Neural cell (in vitro differentiated cells): ENCODE measurements at regions not wholly inside any gene's neighbourhood (a gene's known extent, or its start where the extent isn't known, plus 50 kb on each side); places are given as distances from the start of the nearest gene placed in this dataset.

Experiments
- H2AFZ ChIP-seq: fragments of 200-600, 300-800 bp; sonication (generic), shearing (Covaris generic); 2 replicates; pipeline ENCODE4 v1.6.0; 2014; ENCODE audit warnings: low read depth, mild to moderate bottlenecking, antibody characterized with exemption, low read length, moderate library complexity
- H3F3A ChIP-seq: fragments of 200-600 bp; shearing (Covaris generic); 2 replicates; pipeline ENCODE4 v1.6.1; 2016; ENCODE audit warnings: mild to moderate bottlenecking, moderate library complexity, mixed read lengths, antibody characterized with exemption, low read length; ENCODE audit not compliant: insufficient read depth, poor library complexity, severe bottlenecking
- H3K27ac ChIP-seq: fragments of 200-600, 300-800 bp; sonication (generic), shearing (Covaris generic); 2 replicates; pipeline ENCODE4 v1.5.1; 2014; ENCODE audit warnings: mild to moderate bottlenecking, low read length, moderate library complexity
- H3K27me3 ChIP-seq: fragments of 300-800, 200-600 bp; sonication (generic), shearing (Covaris generic); 2 replicates; pipeline ENCODE4 v1.6.0; 2014; ENCODE audit warnings: mild to moderate bottlenecking, low read depth, low read length, moderate library complexity; ENCODE audit not compliant: insufficient read depth
- H3K36me3 ChIP-seq: fragments of 300-800, 200-600 bp; sonication (generic), shearing (Covaris generic); 2 replicates; pipeline ENCODE4 v1.5.1; 2014; ENCODE audit warnings: mild to moderate bottlenecking, antibody characterized with exemption, low read length, moderate library complexity; ENCODE audit not compliant: insufficient read depth
- H3K4me2 ChIP-seq: fragments of 300-800, 200-600 bp; sonication (generic), shearing (Covaris generic); 2 replicates; pipeline ENCODE4 v1.6.0; 2014; ENCODE audit warnings: mild to moderate bottlenecking, low read length
- H3K4me3 ChIP-seq: fragments of 300-800, 200-600 bp; sonication (generic), shearing (Covaris generic); 2 replicates; pipeline ENCODE4 v1.5.1; 2014; ENCODE audit warnings: mild to moderate bottlenecking, low read length, moderate library complexity
- H3K79me2 ChIP-seq: fragments of 200-600 bp; shearing (Covaris generic); replicated peaks from 2 replicates; pipeline ENCODE4 v1.6.0; 2014; ENCODE audit warnings: mild to moderate bottlenecking, low read length, moderate library complexity; ENCODE audit not compliant: insufficient read depth
- H3K9ac ChIP-seq: fragments of 300-800, 200-600 bp; sonication (generic), shearing (Covaris generic); 2 replicates; pipeline ENCODE4 v1.6.1; 2016; ENCODE audit warnings: mild to moderate bottlenecking, low read length, mixed read lengths
- H3K9me2 ChIP-seq: fragments of 200-600 bp; shearing (Covaris generic); 2 replicates; pipeline ENCODE4 v1.6.1; 2016; ENCODE audit warnings: mild to moderate bottlenecking, low read length, mixed read lengths; ENCODE audit not compliant: insufficient read depth
- H3K9me3 ChIP-seq: fragments of 200-600, 300-800 bp; sonication (generic), shearing (Covaris generic); 2 replicates; pipeline ENCODE4 v1.6.1; 2016; ENCODE audit warnings: mild to moderate bottlenecking, mixed run types, low read length, moderate library complexity, mixed read lengths
- H4K20me1 ChIP-seq: fragments of 200-600 bp; shearing (Covaris generic); 2 replicates; pipeline ENCODE4 v1.6.1; 2016; ENCODE audit warnings: mild to moderate bottlenecking, mixed run types; ENCODE audit not compliant: insufficient read depth
- CTCF ChIP-seq: fragments of 450-650 bp; IDR thresholded peaks from 2 replicates; pipeline ENCODE4 v1.5.1; 2014; ENCODE audit warnings: antibody characterized with exemption, mild to moderate bottlenecking, moderate library complexity; ENCODE audit not compliant: poor library complexity, severe bottlenecking
- EP300 ChIP-seq: fragments of 450-650 bp; conservative IDR thresholded peaks from 2 replicates; pipeline ENCODE4 v1.6.1; 2014; ENCODE audit warnings: antibody characterized with exemption, mild to moderate bottlenecking, moderate library complexity; ENCODE audit not compliant: poor library complexity, severe bottlenecking
- EZH2 ChIP-seq: fragments of 200-600, 300-800 bp; shearing (Covaris generic), sonication (generic); IDR thresholded peaks from 2 replicates; pipeline ENCODE4 v1.6.1; 2014; ENCODE audit warnings: antibody characterized with exemption, low read length, borderline replicate concordance, mild to moderate bottlenecking; ENCODE audit not compliant: insufficient read depth, poor library complexity, severe bottlenecking
- MXI1 ChIP-seq: fragments of 450-650 bp; conservative IDR thresholded peaks from 2 replicates; pipeline ENCODE4 v1.6.1; 2014; ENCODE audit warnings: antibody characterized with exemption, mild to moderate bottlenecking; ENCODE audit not compliant: poor library complexity, severe bottlenecking
- POLR2AphosphoS5 ChIP-seq: IDR thresholded peaks from 2 replicates; pipeline ENCODE4 v1.6.1; 2012
- RAD21 ChIP-seq: fragments of 450-650 bp; conservative IDR thresholded peaks from 2 replicates; pipeline ENCODE4 v1.6.1; 2014; ENCODE audit warnings: antibody characterized with exemption, mild to moderate bottlenecking, moderate library complexity
- REST ChIP-seq: IDR thresholded peaks from 2 replicates; pipeline ENCODE4 v1.6.1; 2012; ENCODE audit warnings: borderline replicate concordance
- SMC3 ChIP-seq: fragments of 450-650 bp; conservative IDR thresholded peaks from 2 replicates; pipeline ENCODE4 v1.6.1; 2014; ENCODE audit warnings: antibody characterized with exemption, mild to moderate bottlenecking, moderate library complexity; ENCODE audit not compliant: poor library complexity
- TAF1 ChIP-seq: IDR thresholded peaks from 2 replicates; pipeline ENCODE4 v1.6.1; 2012; ENCODE audit warnings: low read depth

GRCh38 chr9:11933926-11934325 is 759.3 kb upstream of the TYRP1 start:
- Histone ChIP-seq H3K4me2 (no peak overlapping the region), H3K27me3 (no peaks in the 10 kb centered on the region), H3K9me3 (no peaks in the 10 kb centered on the region), H3F3A (no peaks in the 10 kb centered on the region), H3K27ac (no peak overlapping the region), H3K4me3 (no peak overlapping the region), H3K79me2 (no peaks in the 10 kb centered on the region), H2AFZ (no peak overlapping the region), H4K20me1 (no peaks in the 10 kb centered on the region), H3K36me3 (no peaks in the 10 kb centered on the region), H3K9ac (no peak overlapping the region), H3K9me2 (no peaks in the 10 kb centered on the region)
- TF ChIP-seq REST (no peak), POLR2AphosphoS5 (no peak), SMC3 (no peak), EP300 (no peak), TAF1 (no peak)

GRCh38 chr9:11946531-11946930 is 746.7 kb upstream of the TYRP1 start:
- Histone ChIP-seq H3F3A (no peaks in the 10 kb centered on the region), H3K9ac (no peak overlapping the region), H3K9me3 (no peaks in the 10 kb centered on the region), H3K4me3 (no peak overlapping the region), H3K27ac (no peak overlapping the region), H2AFZ (no peak overlapping the region), H3K4me2 (no peak overlapping the region), H4K20me1 (no peaks in the 10 kb centered on the region), H3K79me2 (no peaks in the 10 kb centered on the region), H3K9me2 (no peaks in the 10 kb centered on the region), H3K36me3 (no peaks in the 10 kb centered on the region), H3K27me3 (no peaks in the 10 kb centered on the region)
- TF ChIP-seq REST = no peak
- TF ChIP-seq RAD21 = no peak
- TF ChIP-seq TAF1 = no peak
- no peak for TF ChIP-seq SMC3

GRCh38 chr9:11962327-11962726 is 730.9 kb upstream of the TYRP1 start:
- no peak overlapping the region for H3K4me3 ChIP-seq
- no peaks in the 10 kb centered on the region for H3K9me3 ChIP-seq
- H3K9me2 ChIP-seq = no peaks in the 10 kb centered on the region
- no peak overlapping the region for H3K4me2 ChIP-seq
- H3F3A ChIP-seq = no peaks in the 10 kb centered on the region
- H3K27me3 ChIP-seq = no peaks in the 10 kb centered on the region
- H3K27ac ChIP-seq = no peak overlapping the region
- H3K79me2 ChIP-seq = no peaks in the 10 kb centered on the region
- H3K9ac ChIP-seq = no peak overlapping the region
- no peak for TF ChIP-seq POLR2AphosphoS5
- TF ChIP-seq REST = no peak
- TF ChIP-seq EP300 = no peak
- no peak for TF ChIP-seq RAD21
- no peak for TF ChIP-seq TAF1
- TF ChIP-seq MXI1 = no peak
- TF ChIP-seq SMC3 = no peak
- TF ChIP-seq CTCF = no peak
- TF ChIP-seq EZH2 = no peak
- no peaks in the 10 kb centered on the region for H3K36me3 ChIP-seq
- no peak overlapping the region for H2AFZ ChIP-seq
- no peaks in the 10 kb centered on the region for H4K20me1 ChIP-seq
